GM19452 (cell line): ENCODE measurements at regions not wholly inside any gene's neighbourhood (a gene's known extent, or its start where the extent isn't known, plus 50 kb on each side); places are given as distances from the start of the nearest gene placed in this dataset.
"Not testable (repeated sequence)": the region's sequence is repeated elsewhere in the genome, so short reads cannot be mapped to it uniquely, and the experiment has no call there.

Experiments used
- ATAC-seq: cut with Tn5 transposase; IDR thresholded peaks from one replicate; pipeline ENCODE4 v1.9.1; 2021; ENCODE audit not compliant: unreplicated experiment

- not testable (repeated sequence) for ATAC-seq
These were observed 80.5 kb upstream of the ACKR3 start for GRCh38 chr2:236489083-236489482.

DNA sequence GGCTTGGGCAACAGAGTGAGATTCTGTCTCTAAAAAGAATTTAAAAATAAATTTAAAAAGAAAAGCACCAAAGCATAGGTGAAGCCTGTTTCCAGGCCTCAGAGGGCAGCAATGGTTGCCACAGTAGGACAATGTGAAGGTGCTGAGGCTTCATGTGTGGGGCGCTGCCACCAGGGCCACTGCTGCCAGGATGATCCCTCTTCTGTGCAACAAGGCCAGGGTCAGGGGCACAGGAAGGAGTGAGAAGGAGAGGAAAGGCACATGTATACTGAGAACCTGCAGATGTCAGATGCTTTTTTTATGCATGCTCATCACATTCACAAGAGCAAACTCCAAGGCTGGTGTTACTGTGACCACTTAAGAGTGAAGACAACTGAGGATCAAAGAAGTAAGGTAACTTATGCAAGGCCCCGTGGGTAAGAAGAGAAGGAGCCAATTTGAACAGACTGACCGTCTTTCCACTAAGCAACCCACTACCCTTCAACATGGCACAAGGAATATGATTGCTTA, 79.7 kb upstream of the ACKR3 start:
- no peak for ATAC-seq

DNA sequence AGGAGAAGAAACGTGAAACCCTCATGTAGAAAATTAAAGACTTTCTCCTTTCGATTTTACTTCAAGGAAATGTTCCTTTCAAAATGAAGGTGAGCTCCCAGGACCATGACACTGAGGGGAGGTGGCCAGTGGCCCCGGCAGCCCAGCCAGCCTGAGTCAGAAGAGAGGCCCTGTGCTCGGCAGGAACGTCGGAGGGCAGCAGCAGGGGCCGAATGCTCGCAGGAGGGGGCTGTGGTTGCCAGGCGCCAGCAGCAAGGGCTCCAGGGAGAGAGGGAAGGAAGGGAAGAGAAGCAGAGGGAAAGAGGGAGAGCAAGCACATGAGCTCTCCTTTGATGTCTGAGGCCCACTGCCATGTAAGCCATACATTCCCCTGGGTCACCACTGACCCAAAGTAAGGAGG, 73.3 kb upstream of the ACKR3 start:
- no peak for ATAC-seq

GRCh38 chr2:236498369-236498768, 71.3 kb upstream of the ACKR3 start:
- no peak for ATAC-seq

DNA sequence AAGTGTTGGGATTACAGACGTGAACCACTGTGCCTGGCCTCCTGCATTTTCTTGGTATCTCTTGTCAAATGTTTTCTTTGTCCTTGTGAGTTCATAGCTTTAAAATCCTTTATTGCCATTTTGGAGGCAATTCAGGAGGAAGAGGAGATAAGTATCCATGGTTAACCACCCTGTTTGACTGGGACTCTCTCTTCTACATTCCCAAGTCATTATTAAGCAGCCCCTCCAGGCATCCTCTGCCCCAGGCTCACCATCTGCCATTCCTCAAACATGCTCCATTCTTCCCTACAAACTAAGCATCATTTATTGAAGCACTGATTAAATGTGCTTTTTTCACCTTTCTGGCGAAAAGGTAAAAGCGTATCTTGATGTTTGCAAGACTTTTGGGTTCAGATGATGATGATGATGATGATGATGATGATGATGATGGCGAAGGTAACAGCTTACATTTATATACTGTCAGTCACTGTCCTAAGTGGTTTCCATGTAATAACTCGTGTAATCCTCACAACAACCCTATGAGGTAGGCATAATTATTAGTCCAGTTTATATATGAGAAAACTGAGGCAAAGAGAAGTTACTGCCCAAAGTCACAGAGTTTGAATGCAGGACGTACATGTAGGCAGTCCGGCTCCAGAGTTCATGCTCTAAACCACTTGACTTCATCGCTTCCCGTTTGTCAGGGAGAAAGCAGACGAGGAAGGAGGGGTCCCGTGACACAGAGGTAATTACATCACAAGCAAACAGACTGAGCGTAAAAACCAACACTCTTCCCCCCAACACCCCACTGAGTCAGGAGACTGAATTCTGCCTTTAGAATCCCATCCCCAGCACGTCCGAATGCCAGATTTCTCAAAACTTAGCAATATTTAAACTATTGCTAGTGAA, 69.7 kb upstream of the ACKR3 start:
- ATAC-seq, result no peak

DNA sequence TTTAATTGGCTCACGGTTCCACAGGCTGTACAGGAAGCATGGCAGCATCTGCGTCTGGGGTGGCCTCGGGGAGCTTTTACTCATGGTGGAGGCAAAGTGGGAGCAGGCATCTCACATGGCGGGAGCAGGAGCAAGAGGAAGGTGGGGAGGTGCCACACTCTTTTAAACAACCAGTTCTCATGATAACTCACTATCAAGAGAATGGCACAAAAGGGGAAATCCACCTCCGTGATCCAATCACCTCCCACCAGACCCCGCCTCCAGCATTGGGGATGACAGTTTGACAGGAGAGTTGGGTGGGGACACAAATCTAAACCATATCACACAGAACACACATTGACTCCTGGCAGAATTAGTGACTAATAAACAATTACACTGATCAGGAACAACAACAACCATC, 68.6 kb upstream of the ACKR3 start:
- ATAC-seq, result no peak

- no peak for ATAC-seq
These were observed 68.1 kb upstream of the ACKR3 start for GRCh38 chr2:236501531-236501930.

DNA sequence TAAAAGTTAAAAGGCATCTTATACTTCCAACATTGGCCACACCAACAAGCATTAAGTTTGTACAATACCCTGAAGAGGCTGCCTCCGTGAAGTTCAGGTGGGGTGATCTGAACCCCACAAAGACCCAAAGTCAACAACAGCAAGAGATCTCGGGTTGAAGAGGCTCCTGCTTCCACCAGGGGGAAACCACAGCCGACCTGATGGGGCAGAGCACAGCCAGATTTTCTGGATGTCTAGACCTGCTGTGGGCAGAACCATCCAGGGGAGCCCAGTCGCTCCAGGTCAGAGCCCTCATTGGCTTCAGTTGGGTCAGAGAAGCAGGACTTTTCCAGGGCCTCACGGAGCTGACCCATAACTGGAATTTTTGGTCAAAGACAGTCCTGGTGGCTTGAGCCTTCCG, 66.5 kb upstream of the ACKR3 start:
- no peak for ATAC-seq

DNA sequence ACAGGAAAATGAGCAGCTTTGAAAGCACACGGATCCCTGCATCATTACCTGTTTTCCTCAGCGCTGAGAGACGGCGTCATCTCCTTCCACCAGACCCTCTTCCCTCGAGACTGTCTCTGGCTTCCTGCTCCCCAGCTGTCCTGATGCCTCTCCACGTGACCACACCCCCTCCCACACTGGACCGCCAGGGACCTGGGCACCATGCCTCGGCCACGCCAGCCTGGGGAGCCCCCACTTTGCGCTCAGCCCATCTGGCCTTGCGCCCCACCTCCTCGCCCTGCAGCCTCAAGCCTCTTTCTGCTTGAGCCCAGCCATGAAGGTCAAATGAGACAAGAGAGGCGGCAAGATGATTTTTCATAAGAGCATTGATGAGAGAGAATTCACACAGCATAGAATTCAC, 66.0 kb upstream of the ACKR3 start:
- ATAC-seq, result no peak

DNA sequence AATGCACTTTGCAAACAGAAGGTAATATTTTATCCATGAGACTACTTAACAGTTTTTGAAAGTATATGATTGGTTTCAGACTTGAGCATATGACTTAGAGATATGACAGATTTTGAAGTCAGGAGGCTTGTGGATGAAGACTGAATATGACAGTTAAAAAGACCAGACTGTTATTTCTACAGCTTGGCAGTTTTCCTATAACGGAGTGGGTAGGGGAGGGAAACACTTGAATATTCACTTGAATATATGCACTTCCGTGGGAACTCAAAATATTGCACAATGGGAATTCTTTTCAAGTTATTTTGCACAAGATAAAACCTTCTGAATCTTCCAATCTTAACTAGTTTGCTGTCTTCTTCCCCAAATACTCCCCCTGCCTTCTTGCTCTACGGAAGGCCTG, 64.6 kb upstream of the ACKR3 start:
- no peak for ATAC-seq

DNA sequence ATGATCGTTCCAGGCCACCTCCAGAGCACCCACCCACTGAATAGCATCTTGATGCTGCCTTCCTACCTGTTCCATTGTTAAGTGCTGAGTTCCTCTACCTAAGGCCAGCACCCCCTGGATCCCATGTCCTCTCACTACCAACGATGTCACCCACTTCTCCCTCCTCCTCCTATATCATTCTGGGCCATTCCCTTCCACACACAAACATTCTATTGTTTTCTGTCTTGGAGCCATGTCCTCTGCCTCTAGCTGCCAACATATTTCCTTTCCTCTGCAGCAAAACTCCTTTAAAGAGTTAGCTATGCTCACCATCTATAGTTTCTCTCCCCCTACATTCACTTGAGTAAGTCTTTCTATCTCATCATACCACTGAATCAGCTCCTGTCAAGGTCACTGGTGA, 64.0 kb upstream of the ACKR3 start:
- ATAC-seq, result no peak

GRCh38 chr2:236507393-236508085, 62.1 kb upstream of the ACKR3 start:
- ATAC-seq, result no peak

DNA sequence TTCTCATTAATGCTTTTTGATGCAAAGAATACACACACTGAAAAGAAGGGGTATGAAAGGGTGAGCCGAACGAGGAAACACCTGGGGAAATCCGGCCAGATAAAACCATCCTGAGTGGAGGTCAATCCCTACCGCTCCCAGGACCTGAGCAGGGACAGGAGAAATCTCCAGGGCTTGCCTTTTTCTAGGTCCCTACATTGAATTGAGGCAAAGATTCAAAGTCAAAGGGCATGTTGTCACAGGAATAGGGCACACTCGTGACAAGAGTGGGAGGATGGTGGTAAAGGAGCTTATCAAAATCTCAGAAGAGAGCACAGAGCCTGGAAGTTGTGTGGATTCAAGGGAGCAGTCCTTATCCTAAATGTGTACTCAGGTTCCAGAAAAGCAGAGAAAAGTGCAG, 61.2 kb upstream of the ACKR3 start:
- ATAC-seq, result no peak

DNA sequence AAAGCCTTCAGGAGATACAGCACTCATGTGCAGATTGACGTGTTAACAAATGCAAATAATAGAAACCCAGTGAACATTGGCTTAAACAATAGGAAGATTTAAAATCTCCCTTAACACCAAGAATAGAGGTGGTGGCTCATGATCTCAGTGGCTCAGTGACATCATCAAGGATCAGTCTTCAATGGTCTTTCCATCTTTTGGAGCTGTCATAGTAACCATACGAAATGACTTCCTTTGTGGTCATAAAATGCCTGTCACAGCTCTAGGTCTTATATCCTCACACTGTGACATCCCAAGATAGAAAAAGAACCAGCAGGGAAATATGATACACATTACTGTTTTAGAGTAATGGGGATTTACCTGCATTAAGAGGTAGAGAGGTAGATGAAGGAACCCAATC, 59.6 kb upstream of the ACKR3 start:
- no peak for ATAC-seq

- no peak for ATAC-seq
These were observed 58.4 kb upstream of the ACKR3 start for GRCh38 chr2:236511266-236511665.

DNA sequence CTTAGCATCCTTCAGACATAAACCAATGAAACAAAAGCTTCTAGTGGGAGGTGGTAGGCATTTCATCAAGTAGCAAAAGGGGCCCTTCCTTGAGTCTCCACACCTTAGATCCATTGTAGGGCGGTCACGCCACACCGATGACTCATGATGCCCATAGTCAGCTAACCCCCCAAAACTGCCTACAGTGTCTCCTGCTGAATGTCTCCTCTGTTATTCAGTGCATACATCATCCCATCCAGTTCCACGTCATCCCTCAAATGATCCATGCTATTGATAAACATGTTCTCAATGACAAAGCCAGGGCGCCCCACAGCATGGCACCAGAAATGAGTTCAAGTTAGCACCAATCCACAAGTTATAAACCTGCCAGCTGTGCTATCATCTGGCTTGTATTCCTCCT, 57.4 kb upstream of the ACKR3 start:
- ATAC-seq, result no peak

- ATAC-seq, result peak; percentile 86
These were observed 56.7 kb upstream of the ACKR3 start for GRCh38 chr2:236512902-236513435.

DNA sequence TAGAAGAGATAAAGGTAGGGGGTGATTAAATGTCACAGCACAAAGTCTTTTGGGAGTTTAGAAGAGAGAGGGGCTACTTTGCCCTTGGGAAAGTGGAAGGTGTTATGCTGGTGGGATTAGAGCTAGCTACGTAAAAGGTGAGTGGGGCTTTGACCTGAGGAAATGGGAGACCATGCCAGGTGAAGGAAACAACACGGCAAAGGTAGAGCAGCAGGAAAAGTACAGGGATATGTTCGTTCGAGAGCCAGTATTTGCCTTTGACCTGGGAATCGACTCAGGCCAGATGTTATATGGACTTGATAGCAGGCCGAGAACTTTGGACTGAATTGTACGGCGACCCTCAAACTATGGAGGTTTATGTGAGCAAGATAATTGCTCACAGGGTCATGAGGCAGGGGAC, 55.7 kb upstream of the ACKR3 start:
- no peak for ATAC-seq

GRCh38 chr2:236516708-236517107, 52.9 kb upstream of the ACKR3 start:
- no peak for ATAC-seq

DNA sequence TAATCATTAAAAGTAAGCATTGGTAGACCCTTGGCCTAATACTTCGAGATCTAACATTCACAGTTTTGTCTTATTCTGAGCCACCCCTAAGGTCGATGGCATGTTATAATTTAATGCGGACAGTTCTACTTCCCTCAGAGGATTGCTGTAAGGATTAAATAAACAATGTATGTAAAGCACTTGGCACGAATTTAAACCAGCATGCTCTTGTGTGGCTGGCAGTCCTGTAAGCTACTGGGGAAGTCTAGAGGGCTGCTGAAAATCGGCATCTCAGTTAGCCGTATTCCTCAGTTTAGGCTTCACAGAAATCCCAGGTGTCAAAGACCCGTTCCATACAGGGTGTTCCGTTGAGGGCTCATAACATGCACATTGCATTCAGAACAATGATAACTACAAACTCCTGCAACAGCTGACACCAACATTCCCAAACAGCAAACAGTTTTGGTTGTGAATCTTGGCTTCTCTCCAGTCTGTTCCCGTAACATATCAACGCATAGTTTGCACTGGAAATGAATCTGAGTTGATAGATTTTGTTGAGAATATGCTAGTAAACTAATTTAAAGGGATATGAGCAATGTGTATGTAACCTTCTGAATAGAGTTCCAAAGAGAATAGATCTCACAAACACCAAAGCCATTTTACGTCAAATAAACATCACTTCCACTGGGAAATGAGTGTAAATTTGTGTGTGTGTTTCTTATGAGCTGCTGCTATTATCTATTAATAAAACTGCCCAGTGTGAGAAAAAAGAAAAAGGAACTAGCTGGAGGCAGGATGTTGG, 52.2 kb upstream of the ACKR3 start:
- no peak for ATAC-seq
